ENCODE measurements at regions not wholly inside any gene's neighbourhood (a gene's known extent, or its start where the extent isn't known, plus 50 kb on each side); places are given as distances from the start of the nearest gene placed in this dataset.

DNA sequence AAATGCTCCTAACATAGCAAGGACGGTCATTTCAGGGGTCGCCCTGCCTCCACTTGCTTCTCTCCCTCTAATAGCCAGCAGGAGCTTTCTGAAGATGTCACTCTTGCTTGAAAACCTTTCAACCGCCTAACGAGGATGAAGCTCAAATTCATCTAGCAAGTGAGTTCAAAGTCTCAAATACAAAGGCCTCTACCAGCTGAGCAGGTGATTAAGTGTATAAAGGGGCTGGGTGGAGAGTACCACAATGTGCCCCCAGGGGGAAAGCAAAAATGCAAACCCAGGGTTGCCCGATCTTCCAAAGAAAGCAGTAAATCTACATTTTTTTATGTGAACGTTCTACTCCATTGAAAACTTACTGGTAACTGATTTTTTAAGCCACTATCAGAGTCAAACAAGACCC, 50.4 kb upstream of the GRIP2 start:
- DNase-seq (ENCODE audit: low read depth), result no peak

DNA sequence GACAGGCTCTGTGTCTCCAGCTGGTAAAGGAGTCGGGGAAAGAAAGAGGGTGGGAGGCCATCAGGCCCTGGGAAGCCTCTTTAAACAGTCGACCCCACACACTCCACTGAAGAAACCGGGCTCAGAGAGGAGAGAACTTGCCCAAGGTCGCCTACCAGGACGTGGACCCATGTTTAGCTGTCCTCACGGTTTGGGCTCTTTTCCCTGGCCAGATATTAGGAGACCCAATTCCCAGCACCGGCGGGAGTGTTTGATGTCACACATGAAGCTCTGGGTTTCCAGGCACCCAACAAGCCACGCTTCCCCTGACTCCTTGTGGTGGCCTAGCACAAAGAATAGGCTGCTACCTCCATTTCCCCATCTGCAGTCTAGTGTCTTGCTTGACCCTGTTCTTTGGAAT, 52.2 kb upstream of the GRIP2 start:
- DNase-seq (ENCODE audit: low read depth), result no peak

DNA sequence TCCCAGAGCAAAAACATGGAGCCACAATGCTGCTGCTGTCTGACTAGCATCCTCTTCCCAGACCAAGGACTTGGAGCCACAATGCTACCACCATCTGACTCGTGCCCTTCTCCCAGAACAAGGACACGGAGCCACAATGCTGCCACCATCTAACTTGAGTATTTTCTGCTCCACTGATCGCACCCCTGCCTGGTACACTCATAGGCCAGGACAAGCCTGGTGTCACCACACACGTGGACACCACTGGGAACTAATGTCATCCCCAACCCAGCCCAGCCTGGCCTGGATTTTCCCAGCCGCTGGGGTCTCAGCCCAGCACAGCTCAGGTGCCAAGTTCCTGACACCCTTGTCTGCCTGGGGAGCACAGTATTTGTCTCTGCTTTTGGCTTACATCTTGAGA, 52.7 kb upstream of the GRIP2 start:
- DNase-seq (ENCODE audit: low read depth), result no peak

DNA sequence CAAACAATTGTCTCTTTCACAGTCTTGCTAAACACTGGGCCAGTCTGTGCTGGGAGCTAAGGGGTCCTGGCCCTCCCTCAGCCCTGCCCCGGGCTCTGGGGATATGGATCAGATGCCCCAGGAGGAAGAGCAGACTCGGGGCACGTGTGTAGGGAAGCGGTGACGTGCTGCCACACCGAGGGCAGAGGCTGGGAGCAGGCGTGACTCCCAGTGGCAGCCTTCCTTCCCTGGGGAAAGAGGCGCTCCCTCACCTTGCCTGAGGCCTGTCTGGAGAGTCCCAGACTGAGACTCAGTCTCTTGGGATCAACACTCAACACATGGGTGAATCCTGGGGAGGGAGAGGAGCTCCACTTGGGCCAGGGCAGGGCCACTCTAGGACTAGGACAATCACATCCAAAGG, 54.1 kb upstream of the GRIP2 start:
- no peak for DNase-seq (ENCODE audit: low read depth)

DNA sequence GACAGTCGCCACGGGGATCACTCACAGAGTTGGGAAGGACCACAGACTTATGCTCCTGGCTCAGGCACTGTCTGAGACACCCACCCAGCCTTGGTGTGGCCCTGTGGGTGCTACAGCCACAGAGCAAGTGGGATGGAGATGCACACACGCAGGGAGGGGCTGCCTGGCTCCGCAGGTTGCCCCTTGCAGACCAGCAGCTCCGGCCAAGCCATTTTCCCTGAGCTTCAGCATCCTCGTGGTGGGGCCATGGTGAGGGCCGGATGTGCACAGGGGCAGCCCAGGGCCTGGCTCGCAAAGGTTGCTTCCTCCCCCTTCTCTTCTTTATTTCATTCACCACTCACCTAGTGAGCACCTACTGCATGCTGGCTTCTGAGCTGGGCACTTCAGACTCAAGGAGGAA, 55.4 kb upstream of the GRIP2 start:
- DNase-seq (ENCODE audit: low read depth), result no peak

DNA sequence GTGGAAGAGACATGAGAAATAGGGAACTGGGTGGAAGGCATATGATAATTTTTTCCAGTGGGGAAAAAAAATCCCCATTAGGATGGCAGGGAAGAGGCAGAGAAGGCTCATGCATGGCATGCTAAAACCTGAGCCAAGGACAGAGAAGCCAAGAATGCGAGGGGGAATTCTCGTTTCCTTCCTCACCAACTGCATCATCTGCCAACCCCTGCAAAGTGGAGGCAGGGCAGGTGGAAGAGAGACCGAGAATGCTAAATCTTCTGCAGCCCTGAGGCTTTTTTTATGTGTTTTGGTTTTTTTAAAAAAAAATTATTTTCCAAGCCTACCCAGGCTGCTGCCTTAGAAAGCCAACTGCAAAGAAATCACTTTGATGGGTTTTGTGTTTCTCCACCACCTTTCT, 54.3 kb upstream of the CCDC174 start:
- DNase-seq (ENCODE audit: low read depth), result no peak

DNA sequence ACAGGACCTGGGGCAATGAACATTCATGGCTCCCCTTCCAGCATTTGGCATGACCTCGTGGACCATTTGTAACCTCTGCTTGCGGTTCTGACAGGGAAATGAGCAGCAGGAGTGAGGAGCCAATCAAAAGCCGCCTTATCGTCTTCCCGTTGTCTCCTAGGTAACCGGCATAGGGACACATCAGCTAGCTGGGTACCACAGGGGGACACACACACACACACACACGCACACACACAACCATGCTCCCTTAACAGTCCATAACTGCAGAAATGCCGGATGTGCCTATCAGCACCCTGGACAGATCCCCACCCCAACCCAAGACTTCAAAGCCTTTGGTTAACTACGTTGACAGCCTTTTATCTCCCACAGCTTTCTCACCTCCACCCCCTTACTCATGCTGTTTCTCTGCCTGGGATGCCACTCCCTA, 53.4 kb upstream of the CCDC174 start:
- peak; percentile 35 for DNase-seq (ENCODE audit: low read depth)

DNA sequence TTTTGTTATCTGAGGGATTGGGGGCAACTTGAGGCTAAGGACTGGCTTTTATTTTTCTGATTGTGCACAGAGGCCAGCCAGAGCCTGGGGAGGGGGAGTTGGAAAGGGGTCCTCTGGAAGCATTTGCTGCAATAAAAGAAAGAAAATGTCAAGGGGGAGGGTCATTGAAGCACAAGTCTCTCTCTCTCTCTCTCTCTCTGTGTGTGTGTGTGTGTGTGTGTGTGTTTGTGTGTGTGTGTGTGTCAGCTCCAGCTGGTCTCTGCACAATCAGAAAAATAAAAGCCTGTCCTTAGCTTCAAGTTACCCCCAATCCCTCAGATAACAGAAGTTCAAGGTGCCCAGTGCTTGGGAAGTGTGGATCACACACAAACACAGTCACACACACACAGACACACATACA, 52.1 kb upstream of the CCDC174 start:
- no peak for DNase-seq (ENCODE audit: low read depth)

DNA sequence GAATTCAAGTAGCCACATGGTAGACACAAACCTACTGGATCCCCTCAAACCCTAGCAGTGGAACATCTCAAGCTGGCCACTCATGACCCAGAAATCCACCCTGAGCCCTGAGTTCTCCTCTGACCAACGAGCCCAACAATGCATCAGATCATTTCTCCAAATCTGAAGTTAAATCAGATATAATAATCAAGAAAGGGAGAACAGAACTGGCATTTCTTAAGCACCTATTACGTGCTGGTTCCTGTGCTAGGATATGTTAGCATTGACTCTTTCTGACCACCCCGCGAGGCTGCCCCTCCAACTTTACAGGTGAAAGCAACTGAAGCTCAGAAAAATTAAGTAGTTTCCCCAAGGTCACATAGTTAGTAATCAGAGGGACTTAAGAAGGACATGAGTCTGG, 51.5 kb upstream of the CCDC174 start:
- no peak for DNase-seq (ENCODE audit: low read depth)

DNA sequence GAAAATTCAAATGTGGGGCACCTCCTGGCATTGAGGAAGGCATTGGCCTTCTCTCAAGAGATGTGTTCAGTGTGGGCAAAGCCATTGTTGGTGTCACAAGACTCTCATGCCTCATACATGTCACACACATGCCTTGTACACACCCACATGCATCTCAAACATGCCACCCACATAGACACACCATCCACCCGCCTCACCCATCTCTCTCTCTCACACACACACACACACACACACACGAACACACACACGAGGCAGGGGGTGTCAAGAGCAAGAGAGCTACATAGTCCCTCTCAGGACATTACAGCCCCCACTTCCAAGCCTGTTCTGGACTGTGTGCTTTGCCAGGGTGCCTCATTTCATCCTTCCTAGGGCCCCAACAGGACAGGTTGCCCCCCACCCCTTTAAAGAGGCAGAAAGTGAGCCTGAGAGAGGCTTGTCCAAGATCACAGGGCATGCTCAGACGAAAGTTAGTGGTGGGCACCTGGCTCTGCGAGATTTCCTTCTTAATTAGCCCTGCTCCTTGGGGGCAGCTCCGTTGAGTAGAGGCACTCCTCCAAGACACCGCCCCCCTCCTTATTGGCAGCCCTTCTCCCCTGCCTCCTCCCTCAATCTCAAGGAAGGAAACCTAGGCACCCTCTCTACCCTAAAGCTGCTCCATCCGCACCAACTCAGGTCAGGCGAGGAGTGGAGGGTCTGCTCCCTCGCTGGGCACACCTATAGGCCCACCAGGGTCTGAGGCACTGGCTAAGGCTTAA, 50.5 kb upstream of the CCDC174 start:
- no peak for DNase-seq (ENCODE audit: low read depth)

DNA sequence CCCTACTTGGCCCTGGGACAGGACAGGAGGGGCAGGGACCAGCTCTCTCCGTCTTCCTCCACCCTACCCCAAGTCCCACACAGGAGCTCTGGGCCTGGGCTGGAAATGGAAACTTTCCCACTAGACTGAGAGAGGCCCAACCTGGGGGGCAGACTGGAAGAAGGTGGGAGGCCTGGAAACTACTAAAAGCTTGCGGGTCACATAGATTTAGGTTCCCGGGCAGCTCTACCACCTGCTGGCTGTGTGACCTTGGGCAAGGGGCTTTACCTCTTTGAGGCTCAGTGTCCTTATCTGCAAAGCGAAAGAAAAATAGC, 49.9 kb upstream of the CCDC174 start:
- DNase-seq (ENCODE audit: low read depth), result no peak

Measured in stimulated activated CD8-positive, alpha-beta memory T cell treated with anti-CD3 and anti-CD28 coated beads, Interleukin-4, amount 100 ng/mL, for 24 hours (primary cell).